HG02588 (cell line): ENCODE measurements at regions not wholly inside any gene's neighbourhood (a gene's known extent, or its start where the extent isn't known, plus 50 kb on each side); places are given as distances from the start of the nearest gene placed in this dataset.

Source experiments
- ATAC-seq: cut with Tn5 transposase; IDR thresholded peaks from one replicate; pipeline ENCODE4 v1.9.1; 2021; ENCODE audit warnings: mild to moderate bottlenecking, moderate library complexity; ENCODE audit not compliant: unreplicated experiment

- no peak for ATAC-seq
Measured at GRCh38 chrX:39163581-39164126, 362.4 kb downstream of the MID1IP1 start.

- ATAC-seq, result no peak
Measured at GRCh38 chrX:39164212-39164611, 363.0 kb downstream of the MID1IP1 start.

- ATAC-seq, result no peak
Measured at GRCh38 chrX:39165185-39165584, 363.9 kb downstream of the MID1IP1 start.

GRCh38 chrX:39165773-39166172 lies 364.5 kb downstream of the MID1IP1 start:
- no peak for ATAC-seq

- ATAC-seq, result no peak
Measured at GRCh38 chrX:39167791-39168190, 366.5 kb downstream of the MID1IP1 start.

- no peak for ATAC-seq
Measured at GRCh38 chrX:39168609-39169008, 367.4 kb downstream of the MID1IP1 start.

- ATAC-seq, result no peak
Measured at GRCh38 chrX:39169976-39170375, 368.7 kb downstream of the MID1IP1 start.

- ATAC-seq, result no peak
Measured at GRCh38 chrX:39170464-39170863, 369.2 kb downstream of the MID1IP1 start.

GRCh38 chrX:39171686-39172085 lies 370.4 kb downstream of the MID1IP1 start:
- ATAC-seq, result no peak

GRCh38 chrX:39174241-39174771 lies 373.0 kb downstream of the MID1IP1 start:
- ATAC-seq, result no peak

- no peak for ATAC-seq
Measured at GRCh38 chrX:39174772-39175417, 373.6 kb downstream of the MID1IP1 start.

GRCh38 chrX:39175418-39176057 lies 374.3 kb downstream of the MID1IP1 start:
- no peak for ATAC-seq

GRCh38 chrX:39176105-39176504 lies 374.8 kb downstream of the MID1IP1 start:
- ATAC-seq, result no peak

GRCh38 chrX:39189431-39189830 lies 388.2 kb downstream of the MID1IP1 start:
- ATAC-seq, result no peak

GRCh38 chrX:39194673-39195072 lies 393.4 kb downstream of the MID1IP1 start:
- ATAC-seq, result no peak

- ATAC-seq, result no peak
Measured at GRCh38 chrX:39195156-39195555, 393.9 kb downstream of the MID1IP1 start.

GRCh38 chrX:39196192-39197102 lies 395.2 kb downstream of the MID1IP1 start:
- peak; percentile 94 for ATAC-seq

- no peak for ATAC-seq
Measured at GRCh38 chrX:39199429-39199828, 398.2 kb downstream of the MID1IP1 start.

GRCh38 chrX:39201305-39201990 lies 400.2 kb downstream of the MID1IP1 start:
- no peak for ATAC-seq

GRCh38 chrX:39202641-39203040 lies 401.4 kb downstream of the MID1IP1 start:
- no peak for ATAC-seq

- ATAC-seq, result no peak
Measured at GRCh38 chrX:39203427-39203826, 402.2 kb downstream of the MID1IP1 start.
